ENCODE measurements at regions not wholly inside any gene's neighbourhood (a gene's known extent, or its start where the extent isn't known, plus 50 kb on each side); places are given as distances from the start of the nearest gene placed in this dataset.

DNA sequence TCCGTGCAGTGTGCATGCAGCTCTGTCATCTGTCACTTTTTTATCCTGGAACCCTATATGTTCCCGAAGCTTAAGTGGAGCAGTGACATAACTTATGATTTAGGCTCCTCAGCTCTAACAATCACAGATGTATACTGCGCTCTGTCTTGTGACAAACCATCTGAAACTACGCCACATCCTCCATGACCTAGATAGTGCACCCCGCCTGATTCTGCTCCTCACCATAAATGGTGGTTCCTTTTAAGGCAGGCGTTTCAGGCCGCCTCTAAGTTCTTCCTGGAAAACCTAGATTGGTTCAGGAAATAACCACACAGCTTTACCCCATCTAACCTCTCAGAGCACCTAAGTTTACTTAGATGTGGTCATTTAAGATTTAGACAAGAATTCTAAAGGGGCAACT, 372.0 kb downstream of the CDH10 start:
- no peak for TF ChIP-seq EZH2 (IDR thresholded peaks at IDR 0.05; ENCODE audit: borderline replicate concordance, insufficient read depth, low read length, poor library complexity, severe bottlenecking)
- TF ChIP-seq, protein P1, sequence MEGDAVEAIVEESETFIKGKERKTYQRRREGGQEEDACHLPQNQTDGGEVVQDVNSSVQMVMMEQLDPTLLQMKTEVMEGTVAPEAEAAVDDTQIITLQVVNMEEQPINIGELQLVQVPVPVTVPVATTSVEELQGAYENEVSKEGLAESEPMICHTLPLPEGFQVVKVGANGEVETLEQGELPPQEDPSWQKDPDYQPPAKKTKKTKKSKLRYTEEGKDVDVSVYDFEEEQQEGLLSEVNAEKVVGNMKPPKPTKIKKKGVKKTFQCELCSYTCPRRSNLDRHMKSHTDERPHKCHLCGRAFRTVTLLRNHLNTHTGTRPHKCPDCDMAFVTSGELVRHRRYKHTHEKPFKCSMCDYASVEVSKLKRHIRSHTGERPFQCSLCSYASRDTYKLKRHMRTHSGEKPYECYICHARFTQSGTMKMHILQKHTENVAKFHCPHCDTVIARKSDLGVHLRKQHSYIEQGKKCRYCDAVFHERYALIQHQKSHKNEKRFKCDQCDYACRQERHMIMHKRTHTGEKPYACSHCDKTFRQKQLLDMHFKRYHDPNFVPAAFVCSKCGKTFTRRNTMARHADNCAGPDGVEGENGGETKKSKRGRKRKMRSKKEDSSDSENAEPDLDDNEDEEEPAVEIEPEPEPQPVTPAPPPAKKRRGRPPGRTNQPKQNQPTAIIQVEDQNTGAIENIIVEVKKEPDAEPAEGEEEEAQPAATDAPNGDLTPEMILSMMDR (IDR thresholded peaks at IDR 0.05; ENCODE audit: poor library complexity, severe bottlenecking) = no peak
